Endothelial cell of umbilical vein (primary cell): ENCODE measurements at regions not wholly inside any gene's neighbourhood (a gene's known extent, or its start where the extent isn't known, plus 50 kb on each side); places are given as distances from the start of the nearest gene placed in this dataset.
A peak's percentile ranks its signal among the peaks of the same experiment; 100 is the strongest.

Experiments used
- BruUV-seq: library from RNA; stranded (reverse); fragments of 400-500 nt; replicated peaks from 2 replicates; lab custom pipeline; 2021; lab: Mats Ljungman, UMichigan
- CTCF ChIA-PET: fragments of 300-600, 350-600 bp; sonication (Branson Sonifier 250); formaldehyde crosslinking; loops from one replicate; lab custom pipeline; 2021; ENCODE audit warnings: antibody characterized with exemption, inconsistent platforms; lab: Charles Lee
- POLR2A ChIA-PET: fragments of 300-600, 350-600 bp; sonication (Branson Sonifier 250); formaldehyde crosslinking; loops from one replicate; lab custom pipeline; 2021; ENCODE audit warnings: antibody characterized with exemption, inconsistent platforms; lab: Charles Lee
- DNase-seq: peaks from one replicate; pipeline ENCODE4 v3.0.0-alpha.2; 2011; ENCODE audit warnings: low read depth, low spot score
- FAIRE-seq: peaks from 2 replicates; lab custom pipeline; 2011; peaks lifted over from hg19 to GRCh38; lab: Jason Lieb, UNC
- H2AFZ ChIP-seq: 2 replicates; pipeline ENCODE4 v1.6.0; 2012; ENCODE audit warnings: low read depth, low read length, control low read depth, inconsistent platforms
- H3K27ac ChIP-seq: 2 replicates; pipeline ENCODE4 v1.5.1; 2011; ENCODE audit warnings: low read depth, mild to moderate bottlenecking, control low read depth, low read length, moderate library complexity; ENCODE audit not compliant: insufficient read depth
- H3K27me3 ChIP-seq, 2 experiments: 2 replicates each; pipeline versions ENCODE4 v1.6.0 to v1.6.1; 2011; ENCODE audit warnings: low read length in 2 of 2, mixed read lengths in 1 of 2; ENCODE audit not compliant: control insufficient read depth in 2 of 2, insufficient read depth in 2 of 2
- H3K36me3 ChIP-seq, 2 experiments: 2 replicates in 1 of 2; 3 replicates in 1 of 2; pipeline ENCODE4 v1.5.1; 2011; ENCODE audit warnings: low read length in 2 of 2, mild to moderate bottlenecking in 1 of 2, moderate library complexity in 1 of 2; ENCODE audit not compliant: control insufficient read depth in 2 of 2, insufficient read depth in 2 of 2; ENCODE audit errors: extremely low read depth in 1 of 2
- H3K4me1 ChIP-seq: 3 replicates; pipeline ENCODE4 v1.5.1; 2011; ENCODE audit warnings: mild to moderate bottlenecking, low read length; ENCODE audit not compliant: control insufficient read depth, insufficient read depth; ENCODE audit errors: extremely low read depth
- H3K4me2 ChIP-seq: 2 replicates; pipeline ENCODE4 v1.6.1; 2011; ENCODE audit warnings: low read length, control low read depth, mixed read lengths; ENCODE audit not compliant: insufficient read depth
- H3K4me3 ChIP-seq, 3 experiments: fragments of 200-600 bp in 1 of 3; sonication (generic), shearing (Covaris generic) in 1 of 3; replicated peaks in 1 of 3; 2 replicates each; pipeline ENCODE4 v1.5.1; 2011 to 2016; ENCODE audit warnings: control low read depth in 3 of 3, low read length in 3 of 3, mild to moderate bottlenecking in 2 of 3, inconsistent platforms in 1 of 3, low read depth in 1 of 3, moderate library complexity in 1 of 3; ENCODE audit not compliant: insufficient read depth in 1 of 3
- H3K79me2 ChIP-seq: 2 replicates; pipeline ENCODE4 v1.6.0; 2012; ENCODE audit warnings: low read length, inconsistent platforms; ENCODE audit not compliant: control insufficient read depth, insufficient read depth
- H3K9ac ChIP-seq: replicated peaks from 2 replicates; pipeline ENCODE3; 2011; ENCODE audit warnings: low read length, control low read depth; ENCODE audit not compliant: insufficient read depth; ENCODE audit errors: extremely low read depth
- H3K9me1 ChIP-seq: replicated peaks from 3 replicates; pipeline ENCODE4 v1.6.0; 2011; ENCODE audit warnings: mild to moderate bottlenecking, low read length; ENCODE audit not compliant: control insufficient read depth, insufficient read depth; ENCODE audit errors: extremely low read depth
- H3K9me3 ChIP-seq: replicated peaks from 2 replicates; pipeline ENCODE4 v1.5.1; 2012; ENCODE audit warnings: low read length, inconsistent platforms; ENCODE audit not compliant: control insufficient read depth, insufficient read depth
- H4K20me1 ChIP-seq: replicated peaks from 2 replicates; pipeline ENCODE3; 2011; ENCODE audit warnings: mild to moderate bottlenecking, low read length; ENCODE audit not compliant: control insufficient read depth, insufficient read depth; ENCODE audit errors: extremely low read depth
- EZH2 ChIP-seq: IDR thresholded peaks from 2 replicates; pipeline ENCODE4 v1.6.1; 2012; ENCODE audit warnings: borderline replicate concordance, low read depth, mild to moderate bottlenecking, moderate library complexity, low read length, inconsistent platforms; ENCODE audit not compliant: severe bottlenecking
- FOS ChIP-seq: IDR thresholded peaks from 2 replicates; pipeline ENCODE4 v1.6.1; 2011; ENCODE audit warnings: mild to moderate bottlenecking, low read length, moderate library complexity, borderline replicate concordance; ENCODE audit not compliant: insufficient read depth
- GATA2 ChIP-seq: IDR thresholded peaks from 2 replicates; pipeline ENCODE4 v1.7.0; 2011; ENCODE audit warnings: low read depth, mild to moderate bottlenecking, moderate library complexity, mixed read lengths, low read length; ENCODE audit not compliant: insufficient read length, insufficient read depth
- JUN ChIP-seq: IDR thresholded peaks from 2 replicates; pipeline ENCODE4 v1.6.1; 2011; ENCODE audit warnings: borderline replicate concordance, low read depth; ENCODE audit not compliant: insufficient read length, insufficient read depth
- MYC ChIP-seq: IDR thresholded peaks from one replicate; pipeline ENCODE4 v1.6.1; 2011; ENCODE audit warnings: mild to moderate bottlenecking, low read depth, low read length
- POLR2A ChIP-seq: IDR thresholded peaks from 2 replicates; pipeline ENCODE4 v1.6.1; 2012; ENCODE audit warnings: low read depth, mild to moderate bottlenecking, control low read depth, low read length
- POLR2AphosphoS5 ChIP-seq: IDR thresholded peaks from 2 replicates; pipeline ENCODE4 v1.6.1; 2012; ENCODE audit warnings: low read depth, mild to moderate bottlenecking, control low read depth, low read length, moderate library complexity; ENCODE audit not compliant: insufficient read depth
- dilution Hi-C: fragments of 300-500 bp; cut with MboI; formaldehyde crosslinking; loops from one replicate; pipeline ENCODE4 v1.15.0; 2019; ENCODE audit warnings: low sequenced_read_pairs; ENCODE audit not compliant: extremely low pct_ligation_motif_present
- intact Hi-C: fragments of 100-400 bp; cut with micrococcal nuclease; formaldehyde crosslinking; loops from one replicate; pipeline ENCODE4 v1.10.0; 2022
- TF ChIP-seq, protein P1 (sequence below): IDR thresholded peaks from 2 replicates; pipeline ENCODE4 v1.6.1; 2011; ENCODE audit not compliant: insufficient read depth, insufficient read length
- TF ChIP-seq, protein P2 (sequence below), 2 donors: IDR thresholded peaks; 1 replicate in 1 of 2; 2 replicates in 1 of 2; pipeline ENCODE4 v1.5.1; 2011; ENCODE audit warnings: low read length in 2 of 2, mild to moderate bottlenecking in 2 of 2, moderate library complexity in 2 of 2, control low read depth in 1 of 2, inconsistent platforms in 1 of 2, low read depth in 1 of 2; ENCODE audit not compliant: insufficient read depth in 1 of 2; ENCODE audit errors: extremely low read depth in 1 of 2

DNA sequence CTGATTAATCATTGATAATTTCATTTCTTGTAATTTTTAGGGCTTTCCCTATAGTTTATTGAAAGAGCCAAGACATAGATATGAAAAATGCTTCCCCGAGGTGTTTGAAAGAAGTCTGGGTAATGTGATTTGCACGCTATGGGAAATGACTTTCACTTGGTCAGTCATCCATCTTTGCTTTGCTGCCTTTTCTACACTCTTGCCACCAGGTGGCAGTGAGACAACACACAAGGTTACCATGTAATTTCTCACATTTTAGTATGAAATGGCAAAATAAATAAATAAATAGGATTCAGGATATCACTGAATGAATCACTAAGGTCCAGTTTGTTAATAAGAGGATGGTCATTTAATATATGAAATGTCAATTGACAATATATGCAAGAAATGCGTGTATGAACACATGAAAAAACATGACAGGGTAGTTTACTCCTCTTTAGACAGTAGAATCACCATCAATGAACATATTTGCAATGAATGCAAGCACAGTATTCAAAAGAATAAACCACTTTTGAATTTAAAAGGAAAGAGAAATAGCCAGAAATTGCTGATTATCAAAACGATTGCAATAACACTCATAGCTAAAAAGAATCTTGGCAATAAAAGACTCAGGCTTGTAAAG, 52.2 kb upstream of the KCNH7 start:
- dilution Hi-C loops (no loop called here), intact Hi-C loops (loop anchor here (1.0 to 5.0 kb wide), 4 partner anchors 226 to 1604 kb away; no protein-coding TSS in a partner anchor)
- CTCF ChIA-PET: interaction anchor here (0.8 to 2.5 kb wide), 5 partner anchors 244 to 1648 kb away, joined by 4 to 9 read pairs (median 6); no protein-coding TSS in a partner anchor
- Histone ChIP-seq H3K27me3 (no peaks in the 10 kb centered on the region), H3K4me1 (no peaks in the 10 kb centered on the region), H3K9me3 (no peaks in the 10 kb centered on the region), H3K9ac (no peak overlapping the region), H4K20me1 (no peaks in the 10 kb centered on the region), H3K9me1 (no peaks in the 10 kb centered on the region), H3K4me3 (no peak overlapping the region), H3K27ac (no peak overlapping the region), H3K79me2 (no peaks in the 10 kb centered on the region), H3K4me2 (peak overlapping the region; percentile 67), H2AFZ (no peak overlapping the region), H3K36me3 (no peaks in the 10 kb centered on the region)
- DNase-seq (peak; percentile 65), FAIRE-seq (peak; percentile 73)
- no peak for TF ChIP-seq JUN
- TF ChIP-seq POLR2A: no peak
- no peak for TF ChIP-seq MYC
- TF ChIP-seq EZH2: no peak
- TF ChIP-seq POLR2AphosphoS5: no peak
- peak; percentile 15 for TF ChIP-seq FOS
- TF ChIP-seq GATA2: no peak
- TF ChIP-seq, protein P1, sequence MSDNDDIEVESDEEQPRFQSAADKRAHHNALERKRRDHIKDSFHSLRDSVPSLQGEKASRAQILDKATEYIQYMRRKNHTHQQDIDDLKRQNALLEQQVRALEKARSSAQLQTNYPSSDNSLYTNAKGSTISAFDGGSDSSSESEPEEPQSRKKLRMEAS: no peak
- TF ChIP-seq, protein P2, sequence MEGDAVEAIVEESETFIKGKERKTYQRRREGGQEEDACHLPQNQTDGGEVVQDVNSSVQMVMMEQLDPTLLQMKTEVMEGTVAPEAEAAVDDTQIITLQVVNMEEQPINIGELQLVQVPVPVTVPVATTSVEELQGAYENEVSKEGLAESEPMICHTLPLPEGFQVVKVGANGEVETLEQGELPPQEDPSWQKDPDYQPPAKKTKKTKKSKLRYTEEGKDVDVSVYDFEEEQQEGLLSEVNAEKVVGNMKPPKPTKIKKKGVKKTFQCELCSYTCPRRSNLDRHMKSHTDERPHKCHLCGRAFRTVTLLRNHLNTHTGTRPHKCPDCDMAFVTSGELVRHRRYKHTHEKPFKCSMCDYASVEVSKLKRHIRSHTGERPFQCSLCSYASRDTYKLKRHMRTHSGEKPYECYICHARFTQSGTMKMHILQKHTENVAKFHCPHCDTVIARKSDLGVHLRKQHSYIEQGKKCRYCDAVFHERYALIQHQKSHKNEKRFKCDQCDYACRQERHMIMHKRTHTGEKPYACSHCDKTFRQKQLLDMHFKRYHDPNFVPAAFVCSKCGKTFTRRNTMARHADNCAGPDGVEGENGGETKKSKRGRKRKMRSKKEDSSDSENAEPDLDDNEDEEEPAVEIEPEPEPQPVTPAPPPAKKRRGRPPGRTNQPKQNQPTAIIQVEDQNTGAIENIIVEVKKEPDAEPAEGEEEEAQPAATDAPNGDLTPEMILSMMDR (IDR thresholded peaks at IDR 0.05; ENCODE audit: extremely low read depth in 1 of 2, insufficient read depth in 1 of 2, low read depth in 1 of 2, low read length in 2 of 2): peak; percentile 68 to 77
- POLR2A ChIA-PET: no interaction called here
- no TSS peak for BruUV-seq
